ENCODE measurements at regions not wholly inside any gene's neighbourhood (a gene's known extent, or its start where the extent isn't known, plus 50 kb on each side); places are given as distances from the start of the nearest gene placed in this dataset.
A peak's percentile ranks its signal among the peaks of the same experiment; 100 is the strongest.

DNA sequence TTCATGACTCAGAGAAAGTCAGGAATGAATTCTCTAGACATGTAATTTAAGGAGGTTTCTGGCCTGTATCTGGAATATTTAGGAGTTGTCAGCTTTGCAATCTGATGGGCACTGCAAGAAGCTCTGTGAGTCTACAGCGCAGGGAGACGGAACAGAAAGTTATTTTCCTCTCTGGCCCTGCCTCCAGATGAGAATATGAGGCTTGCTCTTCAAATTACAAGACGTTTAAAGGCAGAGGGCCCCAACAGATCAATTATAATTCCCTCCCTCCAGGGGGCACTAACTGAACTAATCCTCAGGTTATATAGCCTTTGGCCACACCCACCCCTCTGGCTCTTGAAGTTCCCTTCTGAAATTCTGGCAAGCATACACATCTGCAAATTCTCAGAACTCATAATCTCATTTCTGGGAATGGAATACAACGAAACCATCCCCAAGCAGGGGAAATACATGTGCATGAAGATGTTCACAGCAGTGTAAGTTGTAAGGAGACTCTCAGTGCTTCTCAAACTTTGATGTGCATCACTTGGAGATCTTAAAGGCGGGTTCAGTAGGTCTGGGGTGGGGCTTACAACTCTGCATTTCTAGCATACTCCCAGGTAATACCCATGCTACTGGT, 307.6 kb downstream of the CWC27 start:
- DNase-seq (ENCODE audit: extremely low spot score in 2 of 2): no peak
- intact Hi-C loops (cut with DNase I): no loop called here
- no peaks in the 10 kb centered on the region for H3K9me3 ChIP-seq
- H3K4me1 ChIP-seq: no peaks in the 10 kb centered on the region
- H3K4me3 ChIP-seq: no peak overlapping the region
- no peaks in the 10 kb centered on the region for H3K27me3 ChIP-seq
- H3K27ac ChIP-seq: peak overlapping the region; percentile 44
- TF ChIP-seq POLR2A (IDR thresholded peaks at IDR 0.05) (no peak), POLR2AphosphoS5 (IDR thresholded peaks at IDR 0.05; ENCODE audit: insufficient read depth in 1 of 2, low read depth in 1 of 2) (no peak)
- TF ChIP-seq, protein P1, sequence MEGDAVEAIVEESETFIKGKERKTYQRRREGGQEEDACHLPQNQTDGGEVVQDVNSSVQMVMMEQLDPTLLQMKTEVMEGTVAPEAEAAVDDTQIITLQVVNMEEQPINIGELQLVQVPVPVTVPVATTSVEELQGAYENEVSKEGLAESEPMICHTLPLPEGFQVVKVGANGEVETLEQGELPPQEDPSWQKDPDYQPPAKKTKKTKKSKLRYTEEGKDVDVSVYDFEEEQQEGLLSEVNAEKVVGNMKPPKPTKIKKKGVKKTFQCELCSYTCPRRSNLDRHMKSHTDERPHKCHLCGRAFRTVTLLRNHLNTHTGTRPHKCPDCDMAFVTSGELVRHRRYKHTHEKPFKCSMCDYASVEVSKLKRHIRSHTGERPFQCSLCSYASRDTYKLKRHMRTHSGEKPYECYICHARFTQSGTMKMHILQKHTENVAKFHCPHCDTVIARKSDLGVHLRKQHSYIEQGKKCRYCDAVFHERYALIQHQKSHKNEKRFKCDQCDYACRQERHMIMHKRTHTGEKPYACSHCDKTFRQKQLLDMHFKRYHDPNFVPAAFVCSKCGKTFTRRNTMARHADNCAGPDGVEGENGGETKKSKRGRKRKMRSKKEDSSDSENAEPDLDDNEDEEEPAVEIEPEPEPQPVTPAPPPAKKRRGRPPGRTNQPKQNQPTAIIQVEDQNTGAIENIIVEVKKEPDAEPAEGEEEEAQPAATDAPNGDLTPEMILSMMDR (IDR thresholded peaks at IDR 0.05): no peak
- no peaks in the 10 kb centered on the region for H3K36me3 ChIP-seq

DNA sequence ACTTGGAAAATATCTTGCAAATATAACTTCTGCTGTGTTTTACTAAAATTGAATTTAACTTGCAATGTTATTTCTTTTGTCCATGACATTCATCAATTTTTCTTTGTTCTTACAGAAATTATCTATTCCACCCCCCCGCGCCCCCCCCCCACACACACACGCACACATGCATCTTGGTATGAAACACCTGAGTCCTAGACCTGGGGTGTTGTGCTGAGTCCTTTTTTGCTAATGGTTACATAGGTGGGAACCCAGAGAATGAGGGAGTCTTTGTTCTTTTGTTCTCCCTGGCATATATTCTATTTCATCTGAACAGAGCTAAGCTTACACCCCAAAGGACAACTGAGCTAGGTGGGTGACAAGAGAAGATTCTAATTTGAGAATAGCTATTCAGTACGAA, 308.9 kb downstream of the CWC27 start:
- TF ChIP-seq POLR2A (IDR thresholded peaks at IDR 0.05): no peak
- no peak for TF ChIP-seq POLR2AphosphoS5 (IDR thresholded peaks at IDR 0.05; ENCODE audit: insufficient read depth in 1 of 2, low read depth in 1 of 2)
- TF ChIP-seq, protein P1 (IDR thresholded peaks at IDR 0.05): no peak
- Histone ChIP-seq H3K36me3 (no peaks in the 10 kb centered on the region), H3K4me3 (no peak overlapping the region), H3K27ac (no peak overlapping the region), H3K4me1 (no peaks in the 10 kb centered on the region), H3K27me3 (no peaks in the 10 kb centered on the region), H3K9me3 (no peaks in the 10 kb centered on the region)
- DNase-seq (ENCODE audit: extremely low spot score in 2 of 2): no peak
- intact Hi-C loops (cut with DNase I): no loop called here

DNA sequence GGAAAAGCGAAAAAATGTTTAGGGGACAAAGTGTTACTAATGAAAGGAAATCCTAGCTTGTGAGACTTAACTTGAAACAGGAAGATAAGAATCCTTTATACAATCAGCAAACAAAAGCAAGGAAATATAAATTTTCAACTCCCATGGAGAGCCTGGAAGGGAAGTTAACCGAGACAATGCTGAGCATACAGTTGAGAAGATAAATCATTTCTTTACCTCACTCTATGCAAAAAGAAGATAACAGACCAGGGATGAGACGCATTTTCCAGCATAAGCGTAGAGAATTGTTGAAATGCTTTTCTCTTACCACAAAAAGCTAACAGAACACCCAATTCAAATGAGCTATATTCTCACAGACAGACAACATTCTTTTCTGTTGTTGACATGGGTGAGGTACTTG, 309.6 kb downstream of the CWC27 start:
- H3K27me3 ChIP-seq: no peaks in the 10 kb centered on the region
- H3K36me3 ChIP-seq: no peaks in the 10 kb centered on the region
- DNase-seq (ENCODE audit: extremely low spot score in 2 of 2): no peak
- intact Hi-C loops (cut with DNase I): no loop called here
- no peaks in the 10 kb centered on the region for H3K4me1 ChIP-seq
- no peak overlapping the region for H3K27ac ChIP-seq
- TF ChIP-seq, protein P1 (IDR thresholded peaks at IDR 0.05): no peak
- TF ChIP-seq POLR2AphosphoS5 (IDR thresholded peaks at IDR 0.05; ENCODE audit: insufficient read depth in 1 of 2, low read depth in 1 of 2): no peak
- no peaks in the 10 kb centered on the region for H3K9me3 ChIP-seq
- no peak overlapping the region for H3K4me3 ChIP-seq

DNA sequence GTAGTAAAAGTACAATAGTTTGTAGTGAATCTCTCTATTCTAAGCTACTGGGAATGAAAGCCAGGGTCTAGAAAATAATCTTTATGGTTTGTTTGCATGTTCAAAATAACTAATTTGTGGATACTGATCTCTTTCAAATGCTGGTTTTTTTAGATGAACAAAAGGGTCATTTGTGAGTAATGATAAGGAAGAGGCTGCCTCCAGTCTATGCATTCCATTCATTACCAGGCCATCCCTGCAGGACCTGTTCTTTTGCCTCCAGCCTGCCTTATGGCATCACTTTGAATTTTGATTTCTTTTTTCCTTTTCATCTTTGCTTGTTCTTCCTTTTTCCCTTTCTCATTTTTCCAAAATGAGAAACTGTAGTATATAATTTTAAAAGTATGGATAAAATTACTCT, 312.3 kb downstream of the CWC27 start:
- Histone ChIP-seq H3K36me3 (no peaks in the 10 kb centered on the region), H3K27me3 (no peaks in the 10 kb centered on the region), H3K4me3 (no peak overlapping the region), H3K27ac (no peak overlapping the region), H3K9me3 (no peaks in the 10 kb centered on the region), H3K4me1 (no peaks in the 10 kb centered on the region)
- intact Hi-C loops (cut with DNase I): no loop called here
- TF ChIP-seq, protein P1 (IDR thresholded peaks at IDR 0.05): no peak
- TF ChIP-seq POLR2A (IDR thresholded peaks at IDR 0.05): no peak
- TF ChIP-seq POLR2AphosphoS5 (IDR thresholded peaks at IDR 0.05; ENCODE audit: insufficient read depth in 1 of 2, low read depth in 1 of 2): no peak
- DNase-seq (ENCODE audit: extremely low spot score in 2 of 2): no peak

DNA sequence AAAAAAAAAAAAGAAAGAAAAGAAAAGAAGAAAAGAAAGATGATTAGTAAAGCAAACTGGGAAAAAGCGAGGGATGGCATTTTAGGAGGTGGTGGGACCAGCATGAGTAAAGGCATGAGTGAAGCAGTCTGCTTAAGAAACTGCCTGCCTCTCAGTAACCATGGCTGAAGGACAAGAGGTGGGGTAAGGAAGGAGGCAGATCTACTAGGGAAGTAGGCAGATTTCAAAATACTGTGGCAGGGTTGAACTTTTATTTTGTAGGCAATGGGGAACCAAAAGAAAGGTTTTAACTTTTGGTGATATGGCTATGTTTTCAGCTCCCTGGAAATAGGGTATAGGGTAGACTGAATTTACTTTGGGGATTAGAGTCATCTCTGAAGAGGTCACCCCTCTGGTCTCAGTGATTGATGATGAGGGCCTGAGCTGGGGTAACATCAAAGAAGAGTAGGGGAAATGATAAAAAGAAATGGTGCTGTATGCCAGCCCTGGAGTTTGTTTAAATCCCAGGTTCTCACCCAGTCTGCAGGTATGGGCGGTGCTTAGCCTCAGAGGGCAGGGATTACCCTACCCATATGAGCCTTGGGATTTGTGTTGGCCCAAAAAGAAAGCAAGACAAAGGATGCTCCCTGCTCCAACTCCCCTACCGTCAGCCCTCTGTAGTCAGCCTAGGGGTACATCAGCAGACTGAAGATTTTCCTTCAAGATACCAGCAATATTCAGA, 316.2 kb downstream of the CWC27 start:
- Histone ChIP-seq H3K4me1 (no peaks in the 10 kb centered on the region), H3K36me3 (no peaks in the 10 kb centered on the region), H3K4me3 (no peak overlapping the region), H3K9me3 (no peaks in the 10 kb centered on the region), H3K27ac (no peak overlapping the region), H3K27me3 (no peaks in the 10 kb centered on the region)
- intact Hi-C loops (cut with DNase I): no loop called here
- no peak for DNase-seq (ENCODE audit: extremely low spot score in 2 of 2)
- TF ChIP-seq, protein P1 (IDR thresholded peaks at IDR 0.05): no peak
- no peak for TF ChIP-seq POLR2AphosphoS5 (IDR thresholded peaks at IDR 0.05; ENCODE audit: insufficient read depth in 1 of 2, low read depth in 1 of 2)
- TF ChIP-seq POLR2A (IDR thresholded peaks at IDR 0.05): no peak
